Neural progenitor cell (in vitro differentiated cells): ENCODE measurements at regions not wholly inside any gene's neighbourhood (a gene's known extent, or its start where the extent isn't known, plus 50 kb on each side); places are given as distances from the start of the nearest gene placed in this dataset.

Experiments used
- DNase-seq: peaks from one replicate; pipeline ENCODE4 v3.0.0-alpha.2; 2016; ENCODE audit warnings: low spot score
- H2AFZ ChIP-seq: fragments of 200-600 bp; sonication (generic); replicated peaks from 2 replicates; pipeline ENCODE4 v1.6.1; 2016; ENCODE audit warnings: antibody characterized with exemption
- H3F3A ChIP-seq: fragments of 200-600 bp; sonication (generic); 2 replicates; pipeline ENCODE4 v1.6.1; 2016; ENCODE audit warnings: antibody characterized with exemption, low read depth
- H3K27ac ChIP-seq: fragments of 200-600 bp; sonication (generic); 2 replicates; pipeline ENCODE4 v1.5.1; 2016; ENCODE audit warnings: mild to moderate bottlenecking
- H3K27me3 ChIP-seq: fragments of 200-600 bp; sonication (generic); 2 replicates; pipeline ENCODE4 v1.6.1; 2016; ENCODE audit warnings: mild to moderate bottlenecking, moderate library complexity
- H3K36me3 ChIP-seq: fragments of 200-600 bp; sonication (generic); 2 replicates; pipeline ENCODE4 v1.5.1; 2016
- H3K4me1 ChIP-seq: fragments of 200-600 bp; sonication (generic); 2 replicates; pipeline ENCODE4 v1.6.1; 2016; ENCODE audit warnings: mixed run types
- H3K4me2 ChIP-seq: fragments of 200-600 bp; sonication (generic); 2 replicates; pipeline ENCODE4 v1.6.1; 2016
- H3K4me3 ChIP-seq: fragments of 200-600 bp; sonication (generic); 2 replicates; pipeline ENCODE4 v1.5.1; 2016
- H3K79me2 ChIP-seq: fragments of 200-600 bp; sonication (generic); 2 replicates; pipeline ENCODE4 v1.6.1; 2016; ENCODE audit warnings: low read depth
- H3K9ac ChIP-seq: fragments of 200-600 bp; sonication (generic); 2 replicates; pipeline ENCODE4 v1.6.1; 2016
- H3K9me3 ChIP-seq: fragments of 200-600 bp; sonication (generic); 2 replicates; pipeline ENCODE4 v1.5.1; 2016; ENCODE audit warnings: low read depth
- H4K20me1 ChIP-seq: fragments of 200-600 bp; sonication (generic); 2 replicates; pipeline ENCODE4 v1.6.1; 2016; ENCODE audit warnings: low read depth
- H3K27ac Mint-ChIP-seq: 3 replicates; pipeline ENCODE4 v1.8.0; 2021; ENCODE audit warnings: mixed read lengths
- H3K27me3 Mint-ChIP-seq: 2 replicates; pipeline ENCODE4 v1.8.0; 2022; ENCODE audit warnings: low read depth, mild to moderate bottlenecking, inconsistent platforms, moderate library complexity, mixed read lengths; ENCODE audit not compliant: insufficient read depth
- H3K36me3 Mint-ChIP-seq: 3 replicates; pipeline ENCODE4 v1.8.0; 2021; ENCODE audit warnings: mixed read lengths
- H3K4me1 Mint-ChIP-seq: 3 replicates; pipeline ENCODE4 v1.8.0; 2021; ENCODE audit warnings: mixed read lengths
- H3K4me3 Mint-ChIP-seq: 3 replicates; pipeline ENCODE4 v1.8.0; 2021; ENCODE audit warnings: mild to moderate bottlenecking, moderate library complexity, mixed read lengths
- H3K9me3 Mint-ChIP-seq: 3 replicates; pipeline ENCODE4 v1.8.0; 2020; ENCODE audit warnings: mixed read lengths
- CTCF ChIP-seq: fragments of 200-600 bp; sonication (generic); IDR thresholded peaks from 2 replicates; pipeline ENCODE4 v1.5.1; 2017; ENCODE audit warnings: antibody characterized with exemption, mild to moderate bottlenecking
- EZH2 ChIP-seq: fragments of 200-600 bp; sonication (generic); IDR thresholded peaks from 2 replicates; pipeline ENCODE4 v1.6.1; 2017; ENCODE audit warnings: antibody characterized with exemption, mild to moderate bottlenecking, moderate library complexity
- EZH2phosphoT487 ChIP-seq: fragments of 200-600 bp; sonication (generic); IDR thresholded peaks from 2 replicates; pipeline ENCODE4 v1.6.1; 2017; ENCODE audit warnings: antibody characterized with exemption

- TF ChIP-seq EZH2phosphoT487 (no peak), CTCF (no peak), EZH2 (no peak)
- H3K27ac Mint-ChIP-seq = peak overlapping the region; percentile 89
- H3K36me3 Mint-ChIP-seq = no peaks in the 10 kb centered on the region
- no peak overlapping the region for H3K4me3 Mint-ChIP-seq
- H3K4me1 Mint-ChIP-seq = no peaks in the 10 kb centered on the region
- no peaks in the 10 kb centered on the region for H3K79me2 ChIP-seq
- no peak overlapping the region for H3K9ac ChIP-seq
- no peak overlapping the region for H3K27ac ChIP-seq
- H3K9me3 Mint-ChIP-seq = peaks cover 3% of the 10 kb centered on the region
- H4K20me1 ChIP-seq = no peaks in the 10 kb centered on the region
- H3K4me3 ChIP-seq = no peak overlapping the region
- no peaks in the 10 kb centered on the region for H3K27me3 ChIP-seq
- no peaks in the 10 kb centered on the region for H3F3A ChIP-seq
- no peaks in the 10 kb centered on the region for H3K36me3 ChIP-seq
- no peaks in the 10 kb centered on the region for H3K9me3 ChIP-seq
- peaks cover 2% of the 10 kb centered on the region for H3K27me3 Mint-ChIP-seq
- no peaks in the 10 kb centered on the region for H3K4me1 ChIP-seq
- no peak overlapping the region for H2AFZ ChIP-seq
- no peak overlapping the region for H3K4me2 ChIP-seq
- no peak for DNase-seq
Measured at GRCh38 chr3:6518709-6519345, 342.1 kb upstream of the GRM7 start.

GRCh38 chr3:6521369-6522113 lies 339.4 kb upstream of the GRM7 start:
- no peak for DNase-seq
- no peak overlapping the region for H3K27ac ChIP-seq
- no peak overlapping the region for H3K4me3 Mint-ChIP-seq

GRCh38 chr3:6522191-6522590 lies 338.7 kb upstream of the GRM7 start:
- peaks cover 3% of the 10 kb centered on the region for H3K9me3 Mint-ChIP-seq
- no peaks in the 10 kb centered on the region for H3F3A ChIP-seq
- no peaks in the 10 kb centered on the region for H3K36me3 ChIP-seq
- no peak overlapping the region for H3K4me2 ChIP-seq
- H4K20me1 ChIP-seq = no peaks in the 10 kb centered on the region
- H3K27me3 ChIP-seq = no peaks in the 10 kb centered on the region
- no peaks in the 10 kb centered on the region for H3K4me1 ChIP-seq
- H3K27ac ChIP-seq = no peak overlapping the region
- H3K4me1 Mint-ChIP-seq = no peaks in the 10 kb centered on the region
- H3K9me3 ChIP-seq = no peaks in the 10 kb centered on the region
- H3K27me3 Mint-ChIP-seq = peaks cover 2% of the 10 kb centered on the region
- no peak overlapping the region for H3K4me3 ChIP-seq
- H3K36me3 Mint-ChIP-seq = no peaks in the 10 kb centered on the region
- no peak overlapping the region for H3K27ac Mint-ChIP-seq
- no peak overlapping the region for H3K4me3 Mint-ChIP-seq
- no peak for DNase-seq
- H3K9ac ChIP-seq = no peak overlapping the region
- no peaks in the 10 kb centered on the region for H3K79me2 ChIP-seq
- no peak overlapping the region for H2AFZ ChIP-seq
- TF ChIP-seq EZH2phosphoT487 = no peak
- TF ChIP-seq EZH2 = no peak
- no peak for TF ChIP-seq CTCF

More at GRCh38 chr3:6521369-6522113, 339.4 kb upstream of the GRM7 start:
- Histone ChIP-seq H3K9me3 (no peaks in the 10 kb centered on the region), H3K4me3 (no peak overlapping the region), H3K4me1 (no peaks in the 10 kb centered on the region), H3K36me3 (no peaks in the 10 kb centered on the region), H4K20me1 (no peaks in the 10 kb centered on the region), H3K27me3 (no peaks in the 10 kb centered on the region), H3K79me2 (no peaks in the 10 kb centered on the region), H2AFZ (no peak overlapping the region), H3K9ac (no peak overlapping the region), H3F3A (no peaks in the 10 kb centered on the region), H3K4me2 (no peak overlapping the region)
- H3K27ac Mint-ChIP-seq = no peak overlapping the region
- H3K27me3 Mint-ChIP-seq = peaks cover 2% of the 10 kb centered on the region
- TF ChIP-seq EZH2 = no peak
- TF ChIP-seq CTCF = no peak
- no peak for TF ChIP-seq EZH2phosphoT487
- no peaks in the 10 kb centered on the region for H3K4me1 Mint-ChIP-seq
- no peaks in the 10 kb centered on the region for H3K36me3 Mint-ChIP-seq
- peaks cover 3% of the 10 kb centered on the region for H3K9me3 Mint-ChIP-seq
